ENCODE measurements at regions not wholly inside any gene's neighbourhood (a gene's known extent, or its start where the extent isn't known, plus 50 kb on each side); places are given as distances from the start of the nearest gene placed in this dataset.

GRCh38 chr15:69715210-69715609, 262.6 kb downstream of the RPLP1 start:
- no peak for TF ChIP-seq CTCF (IDR thresholded peaks at IDR 0.05; ENCODE audit: control insufficient read depth, extremely low read depth, insufficient read depth)
- no peak overlapping the region for H3K4me3 ChIP-seq (ENCODE audit: low read depth, low read length)
- no peak for DNase-seq (ENCODE audit: low read depth)

GRCh38 chr15:69718436-69718835, 265.8 kb downstream of the RPLP1 start:
- H3K4me3 ChIP-seq (ENCODE audit: low read depth, low read length) = no peak overlapping the region
- TF ChIP-seq CTCF (IDR thresholded peaks at IDR 0.05; ENCODE audit: control insufficient read depth, extremely low read depth, insufficient read depth) = no peak
- DNase-seq (ENCODE audit: low read depth) = no peak

GRCh38 chr15:69718916-69719315, 266.3 kb downstream of the RPLP1 start:
- DNase-seq (ENCODE audit: low read depth) = no peak
- TF ChIP-seq CTCF (IDR thresholded peaks at IDR 0.05; ENCODE audit: control insufficient read depth, extremely low read depth, insufficient read depth) = no peak
- no peak overlapping the region for H3K4me3 ChIP-seq (ENCODE audit: low read depth, low read length)

GRCh38 chr15:69719527-69720240, 267.1 kb downstream of the RPLP1 start:
- H3K4me3 ChIP-seq (ENCODE audit: low read depth, low read length) = no peak overlapping the region
- DNase-seq (ENCODE audit: low read depth) = no peak
- no peak for TF ChIP-seq CTCF (IDR thresholded peaks at IDR 0.05; ENCODE audit: control insufficient read depth, extremely low read depth, insufficient read depth)

- no peak for TF ChIP-seq CTCF (IDR thresholded peaks at IDR 0.05; ENCODE audit: control insufficient read depth, extremely low read depth, insufficient read depth)
- DNase-seq (ENCODE audit: low read depth) = no peak
- no peak overlapping the region for H3K4me3 ChIP-seq (ENCODE audit: low read depth, low read length)
These were observed 267.9 kb downstream of the RPLP1 start for GRCh38 chr15:69720536-69720935.

GRCh38 chr15:69722924-69723323, 270.3 kb downstream of the RPLP1 start:
- no peak overlapping the region for H3K4me3 ChIP-seq (ENCODE audit: low read depth, low read length)
- TF ChIP-seq CTCF (IDR thresholded peaks at IDR 0.05; ENCODE audit: control insufficient read depth, extremely low read depth, insufficient read depth) = no peak
- no peak for DNase-seq (ENCODE audit: low read depth)
